Transverse colon (tissue), 3 donors: ENCODE measurements at regions not wholly inside any gene's neighbourhood (a gene's known extent, or its start where the extent isn't known, plus 50 kb on each side); places are given as distances from the start of the nearest gene placed in this dataset.

ENCODE experiments used
- POLR2A ChIP-seq: fragments of 450-650 bp; IDR thresholded peaks from one replicate; pipeline ENCODE4 v1.6.1; 2016; ENCODE audit warnings: antibody characterized with exemption, mild to moderate bottlenecking, moderate library complexity
- TF ChIP-seq, protein P1 (sequence below), 5 experiments: fragments of 200-600 bp in 3 of 5; fragments of 450-650 bp in 2 of 5; sonication (generic) in 3 of 5; IDR thresholded peaks; 1 replicate in 2 of 5; 2 replicates in 3 of 5; pipeline ENCODE4 v1.5.1; 2016 to 2017; ENCODE audit warnings: antibody characterized with exemption in 5 of 5, inconsistent platforms in 3 of 5, mild to moderate bottlenecking in 2 of 5, moderate library complexity in 1 of 5

DNA sequence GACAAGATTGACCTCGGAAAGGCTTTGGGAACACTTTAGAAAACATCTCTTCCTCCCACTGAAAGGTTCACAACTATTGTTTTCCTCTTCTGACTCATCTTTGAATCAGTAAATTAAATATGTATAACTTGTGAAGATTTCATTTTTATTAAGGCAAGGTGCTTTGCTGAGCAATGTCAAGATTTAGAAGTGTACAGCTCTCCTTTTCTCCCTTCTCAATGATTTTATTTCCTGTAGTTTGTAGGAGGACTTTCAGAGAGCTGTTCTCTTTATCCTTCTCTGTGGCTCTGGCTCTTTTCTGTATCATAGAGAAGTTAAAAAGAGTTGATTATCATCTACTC, 594.2 kb downstream of the METTL15 start:
- TF ChIP-seq, protein P1, sequence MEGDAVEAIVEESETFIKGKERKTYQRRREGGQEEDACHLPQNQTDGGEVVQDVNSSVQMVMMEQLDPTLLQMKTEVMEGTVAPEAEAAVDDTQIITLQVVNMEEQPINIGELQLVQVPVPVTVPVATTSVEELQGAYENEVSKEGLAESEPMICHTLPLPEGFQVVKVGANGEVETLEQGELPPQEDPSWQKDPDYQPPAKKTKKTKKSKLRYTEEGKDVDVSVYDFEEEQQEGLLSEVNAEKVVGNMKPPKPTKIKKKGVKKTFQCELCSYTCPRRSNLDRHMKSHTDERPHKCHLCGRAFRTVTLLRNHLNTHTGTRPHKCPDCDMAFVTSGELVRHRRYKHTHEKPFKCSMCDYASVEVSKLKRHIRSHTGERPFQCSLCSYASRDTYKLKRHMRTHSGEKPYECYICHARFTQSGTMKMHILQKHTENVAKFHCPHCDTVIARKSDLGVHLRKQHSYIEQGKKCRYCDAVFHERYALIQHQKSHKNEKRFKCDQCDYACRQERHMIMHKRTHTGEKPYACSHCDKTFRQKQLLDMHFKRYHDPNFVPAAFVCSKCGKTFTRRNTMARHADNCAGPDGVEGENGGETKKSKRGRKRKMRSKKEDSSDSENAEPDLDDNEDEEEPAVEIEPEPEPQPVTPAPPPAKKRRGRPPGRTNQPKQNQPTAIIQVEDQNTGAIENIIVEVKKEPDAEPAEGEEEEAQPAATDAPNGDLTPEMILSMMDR (IDR thresholded peaks at IDR 0.05): no peak
- TF ChIP-seq POLR2A: no peak
